SHP77 (cell line): ENCODE measurements at regions not wholly inside any gene's neighbourhood (a gene's known extent, or its start where the extent isn't known, plus 50 kb on each side); places are given as distances from the start of the nearest gene placed in this dataset.

Source experiments
- DNase-seq, 2 experiments: peaks; one replicate each; lab custom pipeline; 2025; lab: John Stamatoyannopoulos, UW

DNA sequence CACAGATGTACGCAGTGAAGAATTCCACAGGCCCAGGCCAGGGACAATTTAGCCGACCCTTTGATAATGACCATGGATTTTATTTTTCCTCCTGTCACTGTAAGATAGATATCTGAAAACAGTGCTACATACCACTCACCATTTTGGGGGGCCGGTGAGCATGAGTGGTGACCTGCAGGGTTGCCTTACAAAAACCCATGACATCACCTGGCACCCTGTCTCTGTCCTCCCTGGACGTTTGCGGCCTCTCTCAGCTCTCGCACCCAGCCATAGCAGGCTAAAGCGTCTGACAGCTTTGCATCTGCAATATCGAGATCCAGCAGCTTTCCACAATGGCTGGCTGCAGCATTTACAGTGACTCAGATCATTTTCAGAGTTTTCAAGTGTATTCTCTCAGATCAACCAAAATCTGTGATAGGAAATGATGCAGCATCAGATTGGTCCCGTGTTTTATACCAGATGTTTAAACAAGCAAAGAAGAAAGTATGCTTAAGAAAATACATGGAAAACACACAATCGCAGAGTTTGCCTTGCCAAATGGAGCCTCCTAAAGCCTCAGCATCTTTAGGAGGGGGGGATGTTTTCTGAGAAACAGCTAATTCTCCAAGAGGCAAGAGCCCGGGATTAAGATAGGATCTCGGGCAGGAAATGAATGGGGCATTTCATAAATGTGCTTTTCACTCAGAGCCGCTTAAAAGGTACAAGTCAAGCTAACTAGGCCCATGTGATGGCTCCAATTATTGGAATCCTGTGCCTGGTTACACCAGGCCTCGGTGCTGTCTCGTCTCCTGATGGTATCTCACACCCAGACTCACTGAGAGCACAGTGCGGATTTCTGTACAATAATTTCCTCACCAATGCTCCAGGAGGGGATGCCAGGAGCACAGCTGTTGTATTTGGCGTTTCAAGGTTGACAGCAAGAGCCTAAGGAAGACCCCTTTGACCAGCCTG lies 257.3 kb downstream of the XXYLT1 start:
- no peak for DNase-seq

DNA sequence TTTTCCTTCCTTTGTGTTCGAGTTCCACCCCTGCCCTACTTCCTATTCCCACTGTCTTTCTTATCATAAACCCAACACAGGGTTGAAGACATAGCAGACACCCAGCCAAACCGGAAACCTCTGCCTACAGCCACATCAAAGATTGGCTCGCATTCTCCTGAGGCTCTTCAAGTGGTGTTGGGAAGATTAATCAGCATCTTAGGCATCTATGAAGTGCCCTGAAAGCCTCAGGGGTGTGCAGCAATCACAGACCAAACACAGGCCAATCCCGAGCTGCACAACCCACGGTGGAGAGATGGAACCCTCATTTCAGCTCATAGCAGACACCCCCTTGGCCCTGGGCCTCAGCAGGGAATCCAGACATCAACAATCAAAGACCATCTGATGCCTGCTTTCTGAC lies 255.9 kb downstream of the XXYLT1 start:
- no peak for DNase-seq

DNA sequence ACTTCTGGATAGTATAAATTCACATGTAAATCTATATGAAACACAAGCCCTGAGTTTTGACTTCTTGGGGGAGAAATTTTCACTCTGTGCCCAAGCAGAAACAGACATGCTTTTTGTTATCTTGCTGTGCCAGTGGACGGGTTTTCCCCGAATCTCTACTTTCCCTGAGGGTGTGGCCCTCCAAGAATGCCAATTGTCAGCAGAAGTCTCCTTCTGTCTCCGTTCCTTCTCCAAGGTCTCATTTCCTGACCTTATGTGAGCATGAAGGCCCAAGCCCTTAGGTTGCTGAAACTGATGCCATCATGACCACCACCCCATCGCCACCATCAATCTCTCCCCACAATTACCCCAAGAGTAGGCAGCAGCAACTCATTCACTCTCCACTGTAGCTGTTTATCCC lies 253.8 kb downstream of the XXYLT1 start:
- DNase-seq = no peak
